ENCODE measurements at regions not wholly inside any gene's neighbourhood (a gene's known extent, or its start where the extent isn't known, plus 50 kb on each side); places are given as distances from the start of the nearest gene placed in this dataset.

DNA sequence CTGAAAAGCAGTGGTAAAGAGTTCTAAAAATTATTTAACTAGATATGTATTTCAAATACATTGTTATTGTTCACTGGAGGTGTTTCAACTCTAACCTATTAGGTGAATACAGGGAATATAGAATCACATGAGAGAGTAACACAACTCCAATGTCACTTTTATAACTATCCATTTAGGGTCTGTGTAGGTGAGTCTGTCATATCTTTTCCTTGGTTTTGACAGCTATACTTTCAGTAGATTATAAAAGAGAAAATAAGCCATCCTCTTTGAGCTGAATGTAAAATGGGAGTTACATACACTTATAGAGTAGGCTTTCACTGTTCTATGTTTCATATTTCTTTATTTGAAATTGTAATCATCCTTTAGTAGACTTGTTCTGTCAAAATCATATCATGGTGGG lies 2321.0 kb downstream of the PCDH9 start:
- TF ChIP-seq, protein P1, sequence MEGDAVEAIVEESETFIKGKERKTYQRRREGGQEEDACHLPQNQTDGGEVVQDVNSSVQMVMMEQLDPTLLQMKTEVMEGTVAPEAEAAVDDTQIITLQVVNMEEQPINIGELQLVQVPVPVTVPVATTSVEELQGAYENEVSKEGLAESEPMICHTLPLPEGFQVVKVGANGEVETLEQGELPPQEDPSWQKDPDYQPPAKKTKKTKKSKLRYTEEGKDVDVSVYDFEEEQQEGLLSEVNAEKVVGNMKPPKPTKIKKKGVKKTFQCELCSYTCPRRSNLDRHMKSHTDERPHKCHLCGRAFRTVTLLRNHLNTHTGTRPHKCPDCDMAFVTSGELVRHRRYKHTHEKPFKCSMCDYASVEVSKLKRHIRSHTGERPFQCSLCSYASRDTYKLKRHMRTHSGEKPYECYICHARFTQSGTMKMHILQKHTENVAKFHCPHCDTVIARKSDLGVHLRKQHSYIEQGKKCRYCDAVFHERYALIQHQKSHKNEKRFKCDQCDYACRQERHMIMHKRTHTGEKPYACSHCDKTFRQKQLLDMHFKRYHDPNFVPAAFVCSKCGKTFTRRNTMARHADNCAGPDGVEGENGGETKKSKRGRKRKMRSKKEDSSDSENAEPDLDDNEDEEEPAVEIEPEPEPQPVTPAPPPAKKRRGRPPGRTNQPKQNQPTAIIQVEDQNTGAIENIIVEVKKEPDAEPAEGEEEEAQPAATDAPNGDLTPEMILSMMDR (conservative IDR thresholded peaks at IDR 0.05) = no peak
- no peak for TF ChIP-seq ZFX (IDR thresholded peaks at IDR 0.05)

DNA sequence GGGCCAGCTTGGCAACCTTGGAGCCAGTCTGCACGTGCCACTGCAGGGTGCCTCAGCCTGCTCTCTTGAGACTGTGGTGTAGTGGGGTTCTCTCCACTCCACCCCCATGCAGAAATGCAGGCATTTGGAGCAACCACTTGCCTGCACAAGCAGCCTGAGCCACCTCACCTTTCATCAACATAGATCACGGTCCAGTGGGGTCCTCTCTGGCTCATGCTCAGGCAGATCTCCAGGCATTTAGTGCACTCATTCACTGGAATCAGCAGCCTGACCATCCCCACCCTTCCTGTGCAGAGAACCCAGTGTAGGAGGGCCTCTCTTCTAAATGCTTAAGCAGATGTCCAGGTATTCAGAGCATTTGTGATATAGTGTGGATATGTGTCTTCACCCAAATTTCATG lies 2330.1 kb downstream of the PCDH9 start:
- no peak overlapping the region for H3K27ac ChIP-seq
- TF ChIP-seq, protein P1 (conservative IDR thresholded peaks at IDR 0.05) = no peak
- no peak for TF ChIP-seq ZFX (IDR thresholded peaks at IDR 0.05)

More for the DNA sequence above, 2321.0 kb downstream of the PCDH9 start:
- no peak overlapping the region for H3K27ac ChIP-seq

DNA sequence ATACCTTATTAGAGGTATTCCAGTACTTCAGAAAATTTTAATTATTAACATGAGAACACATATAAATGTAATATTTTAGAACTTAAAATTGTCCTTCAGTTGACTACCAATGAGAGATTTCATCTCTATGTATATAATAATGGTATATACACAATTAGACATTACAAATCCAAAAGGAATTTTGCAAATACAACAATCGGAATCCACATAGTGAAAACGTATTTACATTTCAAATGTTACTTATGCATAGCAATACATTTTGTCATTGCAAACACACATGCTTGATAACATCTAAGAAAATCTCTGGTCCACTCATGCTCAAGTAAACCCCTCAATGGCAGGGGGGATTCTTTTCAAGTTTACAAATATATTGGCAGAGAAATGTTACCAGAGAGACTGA lies 2345.2 kb downstream of the PCDH9 start:
- TF ChIP-seq ZFX (IDR thresholded peaks at IDR 0.05) = no peak
- TF ChIP-seq, protein P1 (conservative IDR thresholded peaks at IDR 0.05) = no peak
- H3K27ac ChIP-seq = no peak overlapping the region

DNA sequence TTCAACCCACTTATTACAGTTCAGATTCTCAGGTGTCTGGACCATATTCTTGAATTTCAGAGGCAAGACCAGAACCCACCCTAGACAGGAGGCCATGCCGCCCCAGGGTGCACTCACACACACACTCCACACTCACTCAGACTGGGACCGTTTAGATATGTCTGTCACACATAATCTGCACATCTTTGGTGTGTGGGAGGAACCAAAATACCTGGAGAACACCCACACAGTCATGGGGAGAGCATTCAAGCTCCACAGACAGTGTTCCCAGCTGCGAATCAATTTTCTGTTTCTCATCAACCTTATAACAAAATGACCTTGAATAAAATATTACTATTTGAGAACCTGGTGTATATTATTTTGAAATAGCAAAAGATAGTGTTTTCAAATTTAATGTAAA lies 2353.0 kb downstream of the PCDH9 start:
- TF ChIP-seq, protein P1 (conservative IDR thresholded peaks at IDR 0.05) = no peak

DNA sequence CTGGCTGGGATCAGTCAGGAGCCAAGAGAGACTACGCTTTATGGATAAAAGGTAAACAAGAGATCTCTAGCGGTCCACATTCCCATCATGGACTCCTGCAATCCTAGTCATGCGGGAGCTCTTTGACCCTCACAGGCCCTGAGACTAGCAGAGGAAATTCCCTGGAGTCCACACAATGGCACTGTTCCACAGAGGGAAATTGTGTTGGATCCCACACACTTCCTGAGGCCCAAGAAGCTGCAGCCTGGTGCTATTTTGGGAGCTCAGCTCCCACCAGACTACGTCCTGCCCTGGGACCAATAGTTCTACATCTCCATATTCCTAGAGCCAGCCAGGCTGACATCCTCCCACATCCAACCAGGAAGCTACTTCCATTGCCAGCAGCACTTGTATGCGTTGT lies 2358.4 kb downstream of the PCDH9 start:
- H3K27ac ChIP-seq = no peak overlapping the region
- TF ChIP-seq, protein P1 (conservative IDR thresholded peaks at IDR 0.05) = no peak
- TF ChIP-seq ZFX (IDR thresholded peaks at IDR 0.05) = no peak

More for the DNA sequence above, 2353.0 kb downstream of the PCDH9 start:
- no peak overlapping the region for H3K27ac ChIP-seq

DNA sequence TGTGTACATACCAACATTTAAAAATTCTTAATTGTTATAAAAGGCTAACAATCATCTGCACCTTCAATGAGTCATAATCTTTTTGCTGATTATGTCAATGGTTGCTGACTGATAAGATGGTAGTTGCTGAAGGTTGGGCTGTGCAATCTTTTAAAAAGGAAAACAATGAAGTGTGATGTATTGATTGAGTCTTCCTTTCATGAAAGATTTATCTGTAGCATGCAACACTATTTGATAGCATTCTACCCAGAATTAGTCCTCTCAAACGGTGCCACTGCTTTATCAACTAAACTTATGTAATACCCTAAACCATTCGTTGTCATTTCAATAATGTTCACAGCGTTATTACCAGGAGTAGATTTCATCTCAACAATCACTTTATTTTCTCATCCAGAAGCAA lies 2360.6 kb downstream of the PCDH9 start:
- H3K27ac ChIP-seq = no peak overlapping the region
- TF ChIP-seq, protein P1 (conservative IDR thresholded peaks at IDR 0.05) = no peak

DNA sequence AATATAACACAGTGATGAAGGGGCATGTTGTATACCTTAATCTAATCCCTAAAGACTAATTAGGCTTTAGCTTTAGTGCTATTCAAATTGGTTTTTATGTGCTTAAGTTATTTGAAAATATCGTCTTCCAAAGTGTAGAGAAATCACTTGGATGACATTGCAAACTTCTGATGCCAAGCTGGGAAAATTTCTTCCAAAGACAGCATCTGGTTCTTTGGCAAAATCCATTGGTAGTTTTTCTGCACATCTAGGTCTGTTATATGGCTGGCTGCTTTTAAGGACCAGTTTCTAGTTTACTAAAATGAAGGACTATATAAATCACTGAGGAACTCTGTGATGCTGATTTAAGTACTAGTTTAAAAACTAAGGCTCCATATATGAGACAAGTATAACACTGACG lies 2362.3 kb downstream of the PCDH9 start:
- TF ChIP-seq, protein P1 (conservative IDR thresholded peaks at IDR 0.05) = no peak
- TF ChIP-seq ZFX (IDR thresholded peaks at IDR 0.05) = no peak
- no peak overlapping the region for H3K27ac ChIP-seq

Measured in C4-2B (cell line).